Lung (tissue), 11 donors: ENCODE measurements at regions not wholly inside any gene's neighbourhood (a gene's known extent, or its start where the extent isn't known, plus 50 kb on each side); places are given as distances from the start of the nearest gene placed in this dataset.

Experiments used
- ATAC-seq: fragments of 200-7000 bp; cut with Tn5 transposase; one replicate; pipeline ENCODE4 v1.9.1; 2020; ENCODE audit warnings: moderate number of reproducible peaks; ENCODE audit not compliant: insufficient read depth, low FRiP score
- DNase-seq, 3 donors: peaks; one replicate each; pipeline ENCODE4 v3.0.0-alpha.2; 2013 to 2017
- H3K27ac ChIP-seq, 2 donors: one replicate each; pipeline ENCODE4 v1.5.1; 2013; ENCODE audit warnings: mild to moderate bottlenecking in 2 of 2, moderate library complexity in 2 of 2, control low read depth in 1 of 2, inconsistent platforms in 1 of 2, low read depth in 1 of 2, low read length in 1 of 2
- H3K27me3 ChIP-seq, 3 donors: one replicate each; pipeline ENCODE4 v1.5.1; 2013; ENCODE audit warnings: low read length in 2 of 3; ENCODE audit not compliant: control insufficient read depth in 3 of 3, insufficient read depth in 3 of 3
- H3K36me3 ChIP-seq, 4 donors: one replicate each; pipeline ENCODE4 v1.5.1; 2013; ENCODE audit warnings: low read length in 4 of 4, mild to moderate bottlenecking in 1 of 4, moderate library complexity in 1 of 4; ENCODE audit not compliant: control insufficient read depth in 4 of 4, insufficient read depth in 4 of 4
- H3K4me1 ChIP-seq, 5 donors: one replicate each; pipeline ENCODE4 v1.5.1; 2013; ENCODE audit warnings: low read length in 5 of 5, mild to moderate bottlenecking in 2 of 5, moderate library complexity in 1 of 5; ENCODE audit not compliant: control insufficient read depth in 5 of 5, insufficient read depth in 5 of 5
- H3K4me3 ChIP-seq: one replicate; pipeline ENCODE4 v1.5.1; 2013; ENCODE audit warnings: mild to moderate bottlenecking, control low read depth, moderate library complexity
- H3K9ac ChIP-seq, 2 donors: one replicate each; pipeline ENCODE4 v1.5.1; 2013; ENCODE audit warnings: low read length in 2 of 2, control low read depth in 1 of 2; ENCODE audit not compliant: insufficient read depth in 1 of 2
- H3K9me3 ChIP-seq, 4 donors: one replicate each; pipeline ENCODE4 v1.5.1; 2013; ENCODE audit warnings: low read length in 3 of 4, mild to moderate bottlenecking in 1 of 4, moderate library complexity in 1 of 4; ENCODE audit not compliant: control insufficient read depth in 4 of 4, insufficient read depth in 3 of 4
- WGBS, 2 donors: extraction: QIAGEN DNeasy Blood & Tissue Kit; methylation state at CpG; one replicate each; pipeline ENCODE4 v1.1.7; 2013; 5-methylcytosine and 5-hydroxymethylcytosine counted together
- TF ChIP-seq, protein P1 (sequence below): IDR thresholded peaks from 2 replicates; pipeline ENCODE4 v1.5.1; 2012; ENCODE audit warnings: mild to moderate bottlenecking; ENCODE audit errors: control extremely low read depth, extremely low read depth
- donor health status: control.
- donor health status: control.
- donor health status: Bipolar disorder and iron deficiency.
- donor health status: healthy.
- donor health status: DM: yes; HTN: yes; CAD: no.

DNA sequence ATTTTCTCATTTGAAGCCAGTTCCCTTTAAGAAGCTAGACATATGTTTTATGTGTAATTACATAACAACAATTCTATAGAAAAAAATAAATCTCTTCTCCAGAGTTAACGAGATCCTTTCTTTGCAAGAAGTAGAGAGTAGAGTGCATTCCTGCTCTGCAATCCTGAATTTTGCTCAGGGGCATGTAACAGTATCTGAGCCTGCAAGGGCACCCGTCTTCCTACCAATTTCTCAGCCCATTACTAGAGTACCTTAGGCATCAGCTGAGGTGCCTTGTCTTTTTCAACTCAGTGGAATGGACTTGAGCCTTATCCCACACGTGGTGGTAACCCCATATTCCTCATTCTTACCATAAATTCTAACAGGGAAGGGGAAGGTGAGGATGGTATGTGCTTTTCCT, 205.9 kb downstream of the IKZF2 start:
- no peak overlapping the region for H3K9ac ChIP-seq
- no peak overlapping the region for H3K27ac ChIP-seq
- H3K9me3 ChIP-seq = no peaks in the 10 kb centered on the region
- 66 to 69% methylated on average over 3 of the region's 3 CpGs for WGBS, 2 donors
- H3K36me3 ChIP-seq = no peaks in the 10 kb centered on the region
- TF ChIP-seq, protein P1, sequence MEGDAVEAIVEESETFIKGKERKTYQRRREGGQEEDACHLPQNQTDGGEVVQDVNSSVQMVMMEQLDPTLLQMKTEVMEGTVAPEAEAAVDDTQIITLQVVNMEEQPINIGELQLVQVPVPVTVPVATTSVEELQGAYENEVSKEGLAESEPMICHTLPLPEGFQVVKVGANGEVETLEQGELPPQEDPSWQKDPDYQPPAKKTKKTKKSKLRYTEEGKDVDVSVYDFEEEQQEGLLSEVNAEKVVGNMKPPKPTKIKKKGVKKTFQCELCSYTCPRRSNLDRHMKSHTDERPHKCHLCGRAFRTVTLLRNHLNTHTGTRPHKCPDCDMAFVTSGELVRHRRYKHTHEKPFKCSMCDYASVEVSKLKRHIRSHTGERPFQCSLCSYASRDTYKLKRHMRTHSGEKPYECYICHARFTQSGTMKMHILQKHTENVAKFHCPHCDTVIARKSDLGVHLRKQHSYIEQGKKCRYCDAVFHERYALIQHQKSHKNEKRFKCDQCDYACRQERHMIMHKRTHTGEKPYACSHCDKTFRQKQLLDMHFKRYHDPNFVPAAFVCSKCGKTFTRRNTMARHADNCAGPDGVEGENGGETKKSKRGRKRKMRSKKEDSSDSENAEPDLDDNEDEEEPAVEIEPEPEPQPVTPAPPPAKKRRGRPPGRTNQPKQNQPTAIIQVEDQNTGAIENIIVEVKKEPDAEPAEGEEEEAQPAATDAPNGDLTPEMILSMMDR = no peak
- H3K4me1 ChIP-seq = peaks cover 0 to 8% (median 5%) of the 10 kb centered on the region in 5 donors
- ATAC-seq = no peak
- H3K4me3 ChIP-seq = no peak overlapping the region
- H3K27me3 ChIP-seq = no peaks in the 10 kb centered on the region
- no peak for DNase-seq

DNA sequence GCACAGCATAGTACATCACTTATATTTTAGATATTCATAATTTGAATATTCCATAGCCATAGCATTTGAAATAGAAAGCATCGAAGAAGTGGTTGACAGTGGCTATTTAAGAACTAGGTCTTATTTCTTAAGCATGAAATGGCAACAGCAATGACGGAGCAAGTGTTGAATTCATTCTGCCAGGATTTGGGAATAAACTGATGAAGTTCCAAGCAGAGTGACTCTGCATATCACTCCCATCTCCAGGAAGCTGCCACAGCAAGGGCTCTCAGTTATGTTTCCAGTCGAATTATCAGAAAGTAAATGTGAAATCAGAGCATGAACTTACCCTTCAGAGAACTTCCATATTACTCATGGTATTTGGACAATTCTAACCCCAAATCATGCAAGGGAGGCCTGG, 208.1 kb downstream of the IKZF2 start:
- DNase-seq (no peak), ATAC-seq (no peak)
- Histone ChIP-seq H3K4me3 (no peak overlapping the region), H3K4me1 (peaks cover 0 to 8% (median 5%) of the 10 kb centered on the region in 5 donors), H3K36me3 (no peaks in the 10 kb centered on the region), H3K9ac (no peak overlapping the region), H3K9me3 (no peaks in the 10 kb centered on the region), H3K27ac (no peak overlapping the region), H3K27me3 (no peaks in the 10 kb centered on the region)
- TF ChIP-seq, protein P1 = no peak
- WGBS, 2 donors = 74 to 85% methylated on average over 3 of the region's 3 CpGs

DNA sequence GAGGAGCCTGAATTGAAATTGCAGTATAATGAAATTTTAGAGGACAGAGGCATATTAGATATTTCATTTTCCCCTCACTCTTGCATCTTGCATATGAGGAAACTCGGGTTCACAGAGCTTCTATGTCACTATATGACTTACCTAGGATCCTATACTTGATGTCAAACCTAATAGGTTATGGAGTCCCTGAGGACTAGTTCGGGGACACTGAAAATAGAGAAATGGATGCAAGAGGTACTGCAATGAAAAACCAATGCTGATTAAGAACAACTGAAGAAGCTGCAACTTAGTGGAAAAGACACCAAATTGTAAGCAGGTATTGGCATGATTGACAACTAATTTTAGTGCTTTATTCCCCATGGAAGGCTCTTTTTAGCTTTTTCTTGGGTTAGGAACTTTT, 210.1 kb downstream of the IKZF2 start:
- Histone ChIP-seq H3K27me3 (no peaks in the 10 kb centered on the region), H3K9ac (no peak overlapping the region), H3K4me1 (peaks cover 0 to 8% (median 5%) of the 10 kb centered on the region in 5 donors), H3K36me3 (no peaks in the 10 kb centered on the region), H3K9me3 (peaks cover 0 to 1% (median 0%) of the 10 kb centered on the region in 4 donors), H3K4me3 (no peak overlapping the region), H3K27ac (no peak overlapping the region)
- no peak for DNase-seq
- no peak for ATAC-seq
- TF ChIP-seq, protein P1 = no peak
- 70 to 86% methylated on average over 2 of the region's 2 CpGs for WGBS, 2 donors

DNA sequence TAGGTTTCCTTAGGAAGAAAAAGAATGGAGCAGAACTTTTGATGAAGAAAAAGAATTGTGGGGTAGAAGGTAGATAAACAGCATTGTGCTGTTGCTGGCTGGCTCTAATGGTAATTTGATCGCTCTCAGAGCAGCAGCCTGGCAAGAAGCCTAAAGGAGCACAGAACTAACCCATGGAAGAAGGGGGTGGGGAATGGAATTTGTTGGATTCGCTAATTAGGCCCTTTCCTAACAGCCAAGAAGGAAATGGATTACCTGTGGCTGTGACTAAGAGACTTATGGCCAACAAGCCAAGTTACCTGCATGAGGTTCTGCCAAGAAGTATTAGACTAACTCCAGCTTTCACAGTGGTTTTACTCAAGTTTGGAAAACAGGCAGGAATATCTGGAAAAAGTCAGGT, 210.6 kb downstream of the IKZF2 start:
- WGBS, 2 donors = 35 to 51% methylated on average over 2 of the region's 2 CpGs

More for the DNA sequence above, 210.6 kb downstream of the IKZF2 start:
- no peaks in the 10 kb centered on the region for H3K36me3 ChIP-seq
- H3K27ac ChIP-seq = no peak overlapping the region
- TF ChIP-seq, protein P1 = no peak
- peak; percentile 37 to 77 (median 49) for DNase-seq
- peaks cover 0 to 1% (median 0%) of the 10 kb centered on the region in 4 donors for H3K9me3 ChIP-seq
- ATAC-seq = peak; percentile 22
- no peak overlapping the region for H3K9ac ChIP-seq
- H3K4me1 ChIP-seq = peaks cover 0 to 8% (median 5%) of the 10 kb centered on the region in 5 donors
- H3K4me3 ChIP-seq = no peak overlapping the region
- no peaks in the 10 kb centered on the region for H3K27me3 ChIP-seq
